Lower leg skin (tissue), 4 donors: ENCODE measurements at regions not wholly inside any gene's neighbourhood (a gene's known extent, or its start where the extent isn't known, plus 50 kb on each side); places are given as distances from the start of the nearest gene placed in this dataset.
A peak's percentile ranks its signal among the peaks of the same experiment; 100 is the strongest.
"Not testable (repeated sequence)": the region's sequence is repeated elsewhere in the genome, so short reads cannot be mapped to it uniquely, and the experiment has no call there.

Source experiments
- DNase-seq, 2 donors: peaks; one replicate each; pipeline ENCODE4 v3.0.0-alpha.2; 2019; ENCODE audit warnings: low spot score in 2 of 2
- H3K4me3 ChIP-seq: fragments of 200-600 bp; sonication (generic); 2 replicates; pipeline ENCODE4 v1.5.1; 2017; ENCODE audit warnings: mild to moderate bottlenecking, low read depth; ENCODE audit not compliant: poor library complexity, severe bottlenecking
- CTCF ChIP-seq, 3 donors: fragments of 450-650 bp; IDR thresholded peaks; one replicate each; pipeline ENCODE4 v1.5.1; 2016; ENCODE audit warnings: antibody characterized with exemption in 3 of 3, mild to moderate bottlenecking in 3 of 3, moderate library complexity in 2 of 3
- POLR2A ChIP-seq, 2 donors: fragments of 450-650 bp; IDR thresholded peaks; one replicate each; pipeline ENCODE4 v1.6.1; 2016 to 2017; ENCODE audit warnings: antibody characterized with exemption in 2 of 2, mild to moderate bottlenecking in 1 of 2, moderate library complexity in 1 of 2
- WGBS, 2 donors: methylation state at CpG; one replicate each; pipeline ENCODE4 v1.1.5; 2018; 5-methylcytosine and 5-hydroxymethylcytosine counted together
- intact Hi-C: fragments of 100-400 bp; cut with DNase I; formaldehyde crosslinking; loops from one replicate; pipeline ENCODE4 v1.15.0; 2023; ENCODE audit warnings: low total_unique reads

DNA sequence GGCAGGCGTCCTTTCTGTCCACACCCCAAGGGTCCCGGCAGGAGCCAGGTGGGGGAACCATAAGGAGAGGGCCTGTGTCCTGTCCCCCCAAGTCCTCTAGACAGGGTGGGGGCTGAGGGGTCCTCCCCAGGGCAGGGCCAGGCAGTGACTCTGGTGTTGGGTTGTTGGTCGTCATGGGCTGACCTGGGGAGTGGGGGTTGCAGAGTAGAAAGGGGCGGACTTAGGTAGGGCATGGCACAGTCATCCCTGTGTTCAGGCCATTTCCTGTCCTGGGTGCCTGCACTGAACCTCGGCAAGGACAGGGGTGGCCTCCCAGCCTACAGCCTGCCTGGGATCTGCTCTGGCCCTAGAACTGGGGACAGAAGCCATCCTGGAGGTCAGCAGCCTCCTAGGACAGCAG, 356.2 kb downstream of the TMEM121 start:
- H3K4me3 ChIP-seq = no peak overlapping the region
- WGBS, 2 donors = 74 to 91% methylated on average over 5 of the region's 5 CpGs
- no peak for TF ChIP-seq CTCF (IDR thresholded peaks at IDR 0.05)
- TF ChIP-seq POLR2A (IDR thresholded peaks at IDR 0.05) = no peak
- intact Hi-C loops = no loop called here
- peak in 1 of 2 donors; percentile 84 for DNase-seq

- peak in 1 of 2 donors; percentile 78 for DNase-seq
- no peak overlapping the region for H3K4me3 ChIP-seq
- WGBS, 2 donors = 69 to 74% methylated on average over 12 to 16 of the region's 17 CpGs
- TF ChIP-seq CTCF (IDR thresholded peaks at IDR 0.05) = no peak
- TF ChIP-seq POLR2A (IDR thresholded peaks at IDR 0.05) = no peak
- intact Hi-C loops = no loop called here
Observed at GRCh38 chr14:105883066-105884005, 357.0 kb downstream of the TMEM121 start.

DNA sequence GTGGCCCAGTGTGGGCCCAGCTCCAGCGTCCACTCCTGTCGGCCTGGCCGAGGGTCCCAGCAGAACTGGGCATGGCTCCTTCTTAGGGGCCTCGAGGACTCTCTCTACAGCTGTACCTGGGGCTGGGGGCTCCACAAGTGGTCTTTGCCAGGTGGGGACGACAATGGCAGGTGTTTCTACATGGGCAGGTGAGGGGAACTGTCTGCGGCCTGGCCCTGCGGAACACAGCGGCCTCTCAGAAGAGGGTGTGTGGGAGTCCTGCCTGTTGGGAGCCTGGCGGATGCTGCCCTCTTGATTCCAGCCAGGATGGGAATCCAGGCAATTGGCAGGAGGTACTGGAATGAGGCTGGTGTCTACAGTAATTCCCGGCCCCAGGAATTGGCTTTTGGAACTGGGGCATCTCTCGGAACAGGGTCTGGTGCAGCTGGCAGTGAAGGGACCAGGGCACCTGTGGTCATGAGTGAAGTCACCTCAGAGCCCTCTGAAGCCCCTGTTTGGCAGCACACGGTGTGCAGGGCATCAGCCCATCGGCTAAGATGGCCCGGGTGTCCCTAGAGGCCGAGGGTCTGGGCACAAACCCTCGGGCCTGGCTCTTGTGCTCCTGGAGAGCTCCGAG, 357.9 kb downstream of the TMEM121 start:
- 71 to 78% methylated on average over 8 to 17 of the region's 17 CpGs for WGBS, 2 donors

GRCh38 chr14:105884808-105885281, 358.5 kb downstream of the TMEM121 start:
- H3K4me3 ChIP-seq = no peak overlapping the region
- DNase-seq = peak in 1 of 2 donors; percentile 82
- WGBS, 2 donors = 69 to 88% methylated on average over 8 to 13 of the region's 13 CpGs
- intact Hi-C loops = no loop called here
- TF ChIP-seq POLR2A (IDR thresholded peaks at IDR 0.05) = no peak
- TF ChIP-seq CTCF (IDR thresholded peaks at IDR 0.05) = no peak

More for the DNA sequence above, 357.9 kb downstream of the TMEM121 start:
- intact Hi-C loops, H3K4me3 ChIP-seq: not testable (repeated sequence)
- DNase-seq = peak in 1 of 2 donors; percentile 71

DNA sequence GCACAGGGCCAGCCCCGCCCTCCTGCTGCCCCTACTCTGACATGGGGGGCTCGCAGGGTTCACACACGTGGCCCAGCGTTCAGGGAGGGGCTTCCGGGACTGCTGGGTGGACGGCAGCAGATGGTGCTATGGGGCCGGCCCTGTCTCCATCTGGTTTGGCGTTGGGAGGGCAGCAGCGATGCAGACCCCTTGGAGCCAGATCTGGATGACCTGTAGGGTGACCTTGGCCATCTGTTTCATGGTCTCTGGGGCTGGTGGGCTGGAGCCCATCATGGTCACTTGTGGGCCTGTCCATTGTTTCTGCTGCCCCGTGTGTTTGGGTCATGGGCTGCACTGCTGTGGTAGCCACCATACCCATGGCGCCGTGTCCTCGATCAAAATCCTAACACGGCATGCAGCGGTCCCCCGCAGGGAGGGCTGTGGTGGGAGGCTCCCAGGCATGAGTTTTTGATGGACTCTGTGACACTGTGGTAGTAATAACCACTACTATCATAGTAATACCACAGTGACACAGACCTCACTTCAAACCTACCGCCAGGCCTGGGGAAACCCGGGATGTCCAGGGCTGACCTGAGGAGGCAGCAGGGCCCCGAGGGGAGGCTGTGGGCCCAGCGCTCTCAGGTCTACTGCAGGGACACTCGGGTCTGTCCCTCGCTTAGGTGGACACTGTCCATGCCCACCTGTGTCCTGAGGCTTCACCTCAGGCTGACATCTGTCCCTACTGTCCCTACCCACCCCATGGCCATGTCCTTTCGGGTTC, 359.4 kb downstream of the TMEM121 start:
- no peak for TF ChIP-seq POLR2A (IDR thresholded peaks at IDR 0.05)
- WGBS, 2 donors = 83 to 87% methylated on average over 19 to 23 of the region's 23 CpGs
- no peak overlapping the region for H3K4me3 ChIP-seq
- intact Hi-C loops = no loop called here
- peak in 1 of 2 donors; percentile 46 for DNase-seq

- peak in 1 of 2 donors; percentile 59 for DNase-seq
Observed at GRCh38 chr14:105886791-105887191, 360.4 kb downstream of the TMEM121 start.

DNA sequence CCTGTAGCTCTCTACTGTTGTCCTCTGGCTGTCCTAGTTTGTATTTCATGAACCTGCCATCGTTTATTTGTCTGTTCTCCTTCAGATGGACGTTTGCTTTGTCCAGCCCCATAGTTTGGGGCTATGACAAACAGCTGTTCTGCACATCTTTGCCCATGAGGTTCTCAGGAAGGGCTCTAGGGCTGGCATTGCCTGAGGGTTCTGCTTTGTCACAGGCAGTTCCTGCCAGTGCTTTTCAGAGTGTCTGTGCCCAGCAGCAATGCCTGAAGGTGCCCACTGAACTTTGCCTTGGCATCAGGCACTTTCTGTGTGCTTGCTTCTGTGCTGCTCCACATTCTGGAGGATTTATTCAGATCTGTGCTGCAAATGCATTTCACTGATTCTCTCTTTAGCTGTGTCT, 361.3 kb downstream of the TMEM121 start:
- WGBS, 2 donors = 15 to 25% methylated on average over 2 of the region's 2 CpGs
- no peak overlapping the region for H3K4me3 ChIP-seq
- no peak for TF ChIP-seq POLR2A (IDR thresholded peaks at IDR 0.05)
- intact Hi-C loops = no loop called here
- peak in 1 of 2 donors; percentile 21 for DNase-seq

More at GRCh38 chr14:105886791-105887191, 360.4 kb downstream of the TMEM121 start:
- intact Hi-C loops, H3K4me3 ChIP-seq: not testable (repeated sequence)
- 25 to 64% methylated on average over 1 to 4 of the region's 4 CpGs for WGBS, 2 donors
